HL-60 (cell line): ENCODE measurements at regions not wholly inside any gene's neighbourhood (a gene's known extent, or its start where the extent isn't known, plus 50 kb on each side); places are given as distances from the start of the nearest gene placed in this dataset.

Experiments
- CTCF ChIP-seq: IDR thresholded peaks from one replicate; pipeline ENCODE4 v1.5.1; 2011; ENCODE audit warnings: low read length, control low read depth, inconsistent platforms; ENCODE audit not compliant: insufficient read depth
- GABPA ChIP-seq: IDR thresholded peaks from 2 replicates; pipeline ENCODE4 v1.6.1; 2012; ENCODE audit warnings: low read depth
- POLR2AphosphoS5 ChIP-seq: IDR thresholded peaks from 2 replicates; pipeline ENCODE4 v1.6.1; 2012; ENCODE audit warnings: low read depth
- TF ChIP-seq, protein P1 (sequence below): IDR thresholded peaks from 2 replicates; pipeline ENCODE4 v1.6.1; 2012; ENCODE audit warnings: low read depth; ENCODE audit not compliant: insufficient replicate concordance

DNA sequence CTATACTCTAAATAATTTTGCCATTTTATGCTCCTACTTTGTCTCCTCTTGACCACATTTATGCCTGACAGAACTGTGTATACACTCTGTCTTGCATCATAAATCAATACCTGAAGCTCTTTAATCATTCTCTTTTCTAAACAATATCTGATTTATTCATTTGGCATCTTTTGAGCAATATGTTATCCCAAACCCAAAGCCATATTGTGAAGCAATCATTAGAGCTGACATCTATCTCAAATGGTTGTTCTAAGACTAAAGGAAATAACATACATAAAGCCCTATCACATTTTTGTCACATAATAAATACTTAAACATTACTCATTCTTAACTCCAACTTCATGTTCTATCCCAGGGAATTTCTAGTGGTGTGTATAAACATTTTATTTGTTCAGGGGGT lies 717.6 kb downstream of the SORCS1 start:
- TF ChIP-seq CTCF (no peak), GABPA (no peak), POLR2AphosphoS5 (no peak)
- TF ChIP-seq, protein P1, sequence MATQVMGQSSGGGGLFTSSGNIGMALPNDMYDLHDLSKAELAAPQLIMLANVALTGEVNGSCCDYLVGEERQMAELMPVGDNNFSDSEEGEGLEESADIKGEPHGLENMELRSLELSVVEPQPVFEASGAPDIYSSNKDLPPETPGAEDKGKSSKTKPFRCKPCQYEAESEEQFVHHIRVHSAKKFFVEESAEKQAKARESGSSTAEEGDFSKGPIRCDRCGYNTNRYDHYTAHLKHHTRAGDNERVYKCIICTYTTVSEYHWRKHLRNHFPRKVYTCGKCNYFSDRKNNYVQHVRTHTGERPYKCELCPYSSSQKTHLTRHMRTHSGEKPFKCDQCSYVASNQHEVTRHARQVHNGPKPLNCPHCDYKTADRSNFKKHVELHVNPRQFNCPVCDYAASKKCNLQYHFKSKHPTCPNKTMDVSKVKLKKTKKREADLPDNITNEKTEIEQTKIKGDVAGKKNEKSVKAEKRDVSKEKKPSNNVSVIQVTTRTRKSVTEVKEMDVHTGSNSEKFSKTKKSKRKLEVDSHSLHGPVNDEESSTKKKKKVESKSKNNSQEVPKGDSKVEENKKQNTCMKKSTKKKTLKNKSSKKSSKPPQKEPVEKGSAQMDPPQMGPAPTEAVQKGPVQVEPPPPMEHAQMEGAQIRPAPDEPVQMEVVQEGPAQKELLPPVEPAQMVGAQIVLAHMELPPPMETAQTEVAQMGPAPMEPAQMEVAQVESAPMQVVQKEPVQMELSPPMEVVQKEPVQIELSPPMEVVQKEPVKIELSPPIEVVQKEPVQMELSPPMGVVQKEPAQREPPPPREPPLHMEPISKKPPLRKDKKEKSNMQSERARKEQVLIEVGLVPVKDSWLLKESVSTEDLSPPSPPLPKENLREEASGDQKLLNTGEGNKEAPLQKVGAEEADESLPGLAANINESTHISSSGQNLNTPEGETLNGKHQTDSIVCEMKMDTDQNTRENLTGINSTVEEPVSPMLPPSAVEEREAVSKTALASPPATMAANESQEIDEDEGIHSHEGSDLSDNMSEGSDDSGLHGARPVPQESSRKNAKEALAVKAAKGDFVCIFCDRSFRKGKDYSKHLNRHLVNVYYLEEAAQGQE = no peak
